ENCODE measurements at regions not wholly inside any gene's neighbourhood (a gene's known extent, or its start where the extent isn't known, plus 50 kb on each side); places are given as distances from the start of the nearest gene placed in this dataset.
"Not testable (repeated sequence)": the region's sequence is repeated elsewhere in the genome, so short reads cannot be mapped to it uniquely, and the experiment has no call there.

- DNase-seq (ENCODE audit: extremely low read depth, low read depth), result peak; percentile 2
- H3K4me3 ChIP-seq (replicated peaks; ENCODE audit: low read depth, low read length), result no peak overlapping the region
- no peak for TF ChIP-seq CTCF (IDR thresholded peaks at IDR 0.05; ENCODE audit: low read depth, low read length, missing control alignments)
Measured at GRCh38 chr6:96721227-96721626, 116.0 kb downstream of the GPR63 start.

DNA sequence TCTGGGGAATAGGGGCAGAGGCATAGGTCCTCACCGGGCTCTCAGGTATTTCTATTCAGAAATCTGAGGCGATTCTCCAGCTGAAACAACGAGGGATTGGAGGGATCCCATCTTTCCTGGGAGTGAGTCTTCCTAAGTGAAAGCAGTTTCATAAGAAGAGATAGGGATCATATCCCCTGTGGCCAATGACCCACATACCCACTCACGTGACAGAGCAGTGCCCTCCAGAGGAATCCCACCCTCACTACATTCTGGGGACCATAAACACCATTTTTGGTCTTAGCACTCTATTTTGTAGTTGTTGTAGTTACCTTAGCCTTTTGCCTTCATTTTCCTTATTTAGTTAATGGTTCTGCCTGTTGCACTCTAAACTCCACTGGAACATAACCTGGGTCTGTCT is 121.1 kb downstream of the GPR63 start:
- DNase-seq (ENCODE audit: extremely low read depth, low read depth), result no peak
- TF ChIP-seq CTCF (IDR thresholded peaks at IDR 0.05; ENCODE audit: low read depth, low read length, missing control alignments), result no peak

DNA sequence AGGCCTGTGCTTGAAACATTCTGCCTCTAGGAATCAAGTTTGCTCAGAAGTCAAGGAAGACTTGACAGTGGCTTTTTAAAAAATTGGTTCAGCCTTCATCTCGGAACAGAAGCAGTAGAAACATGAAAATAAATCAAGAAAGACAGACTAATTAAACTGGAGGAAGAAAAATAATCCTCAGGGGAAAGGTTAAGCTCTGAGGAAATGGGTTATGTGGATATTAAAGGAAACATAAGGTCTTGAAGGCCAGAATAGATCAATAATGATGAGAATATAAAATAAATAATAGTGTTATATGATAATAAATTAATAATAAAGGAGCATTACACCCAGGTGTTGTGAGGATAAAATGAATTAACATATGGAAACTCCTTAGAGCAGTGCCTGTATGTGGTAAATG is 121.7 kb downstream of the GPR63 start:
- no peak for DNase-seq (ENCODE audit: extremely low read depth, low read depth)
- no peak for TF ChIP-seq CTCF (IDR thresholded peaks at IDR 0.05; ENCODE audit: low read depth, low read length, missing control alignments)

More for the DNA sequence above, 121.1 kb downstream of the GPR63 start:
- H3K4me3 ChIP-seq (replicated peaks; ENCODE audit: low read depth, low read length), result no peak overlapping the region

GRCh38 chr6:96704713-96705112 is 132.6 kb downstream of the GPR63 start:
- no peak for DNase-seq (ENCODE audit: extremely low read depth, low read depth)
- no peak for TF ChIP-seq CTCF (IDR thresholded peaks at IDR 0.05; ENCODE audit: low read depth, low read length, missing control alignments)

More for the DNA sequence above, 121.7 kb downstream of the GPR63 start:
- H3K4me3 ChIP-seq (replicated peaks; ENCODE audit: low read depth, low read length), result no peak overlapping the region

GRCh38 chr6:96702626-96703025 is 134.7 kb downstream of the GPR63 start:
- DNase-seq (ENCODE audit: extremely low read depth, low read depth), result no peak
- no peak for TF ChIP-seq CTCF (IDR thresholded peaks at IDR 0.05; ENCODE audit: low read depth, low read length, missing control alignments)
- no peak overlapping the region for H3K4me3 ChIP-seq (replicated peaks; ENCODE audit: low read depth, low read length)

More at GRCh38 chr6:96704713-96705112, 132.6 kb downstream of the GPR63 start:
- H3K4me3 ChIP-seq (replicated peaks; ENCODE audit: low read depth, low read length), result no peak overlapping the region

DNA sequence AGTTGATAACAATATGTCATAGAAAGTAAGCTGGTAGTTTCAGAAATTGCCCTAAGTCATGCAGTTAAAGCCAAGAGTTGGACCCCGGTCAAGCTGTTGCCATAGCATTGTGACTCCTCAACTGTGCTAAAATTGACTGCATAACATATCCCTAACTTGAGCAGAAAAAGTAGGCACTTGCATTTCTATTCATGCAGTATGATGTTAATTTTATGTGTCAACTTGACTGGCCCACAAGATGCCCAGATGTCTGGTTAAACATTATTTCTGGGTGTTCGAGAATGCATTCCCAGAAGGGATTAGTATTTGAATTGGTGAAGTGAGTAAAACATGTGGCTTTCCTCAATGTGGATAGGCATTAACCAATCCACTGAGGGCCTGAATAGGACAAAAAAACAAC is 136.4 kb downstream of the GPR63 start:
- H3K4me3 ChIP-seq (replicated peaks; ENCODE audit: low read depth, low read length), result no peak overlapping the region
- no peak for TF ChIP-seq CTCF (IDR thresholded peaks at IDR 0.05; ENCODE audit: low read depth, low read length, missing control alignments)
- DNase-seq (ENCODE audit: extremely low read depth, low read depth), result no peak

GRCh38 chr6:96694429-96694828 is 131.5 kb downstream of the FHL5 start:
- DNase-seq (ENCODE audit: extremely low read depth, low read depth); H3K4me3 ChIP-seq (replicated peaks; ENCODE audit: low read depth, low read length): not testable (repeated sequence)
